ENCODE measurements at regions not wholly inside any gene's neighbourhood (a gene's known extent, or its start where the extent isn't known, plus 50 kb on each side); places are given as distances from the start of the nearest gene placed in this dataset.

GRCh38 chr11:120023551-120023950 lies 114.4 kb downstream of the TRIM29 start:
- H3K4me3 ChIP-seq = no peak overlapping the region
- peaks cover 0 to 23% (median 0%) of the 10 kb centered on the region in 3 donors for H3K27me3 ChIP-seq
- no peak for DNase-seq
- no peaks in the 10 kb centered on the region for H3K9me3 ChIP-seq
- H3K4me1 ChIP-seq = no peaks in the 10 kb centered on the region
- WGBS, 2 donors = 80 to 90% methylated on average over 5 of the region's 5 CpGs
- no peaks in the 10 kb centered on the region for H3K36me3 ChIP-seq
- intact Hi-C loops (cut with DNase I) = no loop called here
- no peak overlapping the region for H3K27ac ChIP-seq
- TF ChIP-seq POLR2AphosphoS5 (IDR thresholded peaks at IDR 0.05) (no peak), EP300 (IDR thresholded peaks at IDR 0.05) (no peak), POLR2A (IDR thresholded peaks at IDR 0.05) (no peak)
- TF ChIP-seq, protein P1, sequence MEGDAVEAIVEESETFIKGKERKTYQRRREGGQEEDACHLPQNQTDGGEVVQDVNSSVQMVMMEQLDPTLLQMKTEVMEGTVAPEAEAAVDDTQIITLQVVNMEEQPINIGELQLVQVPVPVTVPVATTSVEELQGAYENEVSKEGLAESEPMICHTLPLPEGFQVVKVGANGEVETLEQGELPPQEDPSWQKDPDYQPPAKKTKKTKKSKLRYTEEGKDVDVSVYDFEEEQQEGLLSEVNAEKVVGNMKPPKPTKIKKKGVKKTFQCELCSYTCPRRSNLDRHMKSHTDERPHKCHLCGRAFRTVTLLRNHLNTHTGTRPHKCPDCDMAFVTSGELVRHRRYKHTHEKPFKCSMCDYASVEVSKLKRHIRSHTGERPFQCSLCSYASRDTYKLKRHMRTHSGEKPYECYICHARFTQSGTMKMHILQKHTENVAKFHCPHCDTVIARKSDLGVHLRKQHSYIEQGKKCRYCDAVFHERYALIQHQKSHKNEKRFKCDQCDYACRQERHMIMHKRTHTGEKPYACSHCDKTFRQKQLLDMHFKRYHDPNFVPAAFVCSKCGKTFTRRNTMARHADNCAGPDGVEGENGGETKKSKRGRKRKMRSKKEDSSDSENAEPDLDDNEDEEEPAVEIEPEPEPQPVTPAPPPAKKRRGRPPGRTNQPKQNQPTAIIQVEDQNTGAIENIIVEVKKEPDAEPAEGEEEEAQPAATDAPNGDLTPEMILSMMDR (IDR thresholded peaks at IDR 0.05) = no peak

- H3K4me1 ChIP-seq = no peaks in the 10 kb centered on the region
- H3K36me3 ChIP-seq = no peaks in the 10 kb centered on the region
- peaks cover 0 to 27% (median 0%) of the 10 kb centered on the region in 3 donors for H3K27me3 ChIP-seq
- WGBS, 2 donors = 9 to 13% methylated on average over 1 of the region's 1 CpG
- no peak overlapping the region for H3K27ac ChIP-seq
- no peak for DNase-seq
- TF ChIP-seq POLR2A (IDR thresholded peaks at IDR 0.05) (no peak), EP300 (IDR thresholded peaks at IDR 0.05) (no peak), POLR2AphosphoS5 (IDR thresholded peaks at IDR 0.05) (no peak)
- TF ChIP-seq, protein P1 (IDR thresholded peaks at IDR 0.05) = no peak
- intact Hi-C loops (cut with DNase I) = no loop called here
- H3K4me3 ChIP-seq = no peak overlapping the region
- H3K9me3 ChIP-seq = no peaks in the 10 kb centered on the region
Observed at GRCh38 chr11:120023120-120023519, 114.8 kb downstream of the TRIM29 start.

- Histone ChIP-seq H3K36me3 (no peaks in the 10 kb centered on the region), H3K27me3 (peaks cover 0 to 27% (median 0%) of the 10 kb centered on the region in 3 donors), H3K27ac (no peak overlapping the region), H3K4me3 (no peak overlapping the region), H3K9me3 (no peaks in the 10 kb centered on the region), H3K4me1 (no peaks in the 10 kb centered on the region)
- no peak for DNase-seq
- TF ChIP-seq POLR2A (IDR thresholded peaks at IDR 0.05) (no peak), POLR2AphosphoS5 (IDR thresholded peaks at IDR 0.05) (no peak), EP300 (IDR thresholded peaks at IDR 0.05) (no peak)
- TF ChIP-seq, protein P1 (IDR thresholded peaks at IDR 0.05) = no peak
- intact Hi-C loops (cut with DNase I) = no loop called here
- 51 to 76% methylated on average over 5 of the region's 5 CpGs for WGBS, 2 donors
Observed at GRCh38 chr11:120022617-120023016, 115.3 kb downstream of the TRIM29 start.

GRCh38 chr11:120021978-120022377 lies 115.9 kb downstream of the TRIM29 start:
- intact Hi-C loops (cut with DNase I) = no loop called here
- Histone ChIP-seq H3K36me3 (no peaks in the 10 kb centered on the region), H3K4me3 (no peak overlapping the region), H3K27ac (no peak overlapping the region), H3K27me3 (peaks cover 0 to 28% (median 0%) of the 10 kb centered on the region in 3 donors), H3K4me1 (no peaks in the 10 kb centered on the region), H3K9me3 (no peaks in the 10 kb centered on the region)
- 13 to 61% methylated on average over 5 of the region's 5 CpGs for WGBS, 2 donors
- no peak for DNase-seq
- no peak for TF ChIP-seq EP300 (IDR thresholded peaks at IDR 0.05)
- no peak for TF ChIP-seq POLR2A (IDR thresholded peaks at IDR 0.05)
- TF ChIP-seq, protein P1 (IDR thresholded peaks at IDR 0.05) = no peak
- TF ChIP-seq POLR2AphosphoS5 (IDR thresholded peaks at IDR 0.05) = no peak

GRCh38 chr11:120021391-120021953 lies 116.4 kb downstream of the TRIM29 start:
- no peak for TF ChIP-seq POLR2AphosphoS5 (IDR thresholded peaks at IDR 0.05)
- TF ChIP-seq, protein P1 (IDR thresholded peaks at IDR 0.05) = no peak
- no peak for TF ChIP-seq EP300 (IDR thresholded peaks at IDR 0.05)
- TF ChIP-seq POLR2A (IDR thresholded peaks at IDR 0.05) = no peak
- H3K4me3 ChIP-seq = no peak overlapping the region
- no peaks in the 10 kb centered on the region for H3K36me3 ChIP-seq
- no peaks in the 10 kb centered on the region for H3K4me1 ChIP-seq
- DNase-seq = no peak
- WGBS, 2 donors = 70 to 86% methylated on average over 7 of the region's 7 CpGs
- peaks cover 0 to 25% (median 2%) of the 10 kb centered on the region in 3 donors for H3K27me3 ChIP-seq
- H3K27ac ChIP-seq = no peak overlapping the region
- intact Hi-C loops (cut with DNase I) = no loop called here
- no peaks in the 10 kb centered on the region for H3K9me3 ChIP-seq
